Loucy (cell line): ENCODE measurements at regions not wholly inside any gene's neighbourhood (a gene's known extent, or its start where the extent isn't known, plus 50 kb on each side); places are given as distances from the start of the nearest gene placed in this dataset.

ENCODE experiments used
- CTCF ChIP-seq: fragments of 200-600 bp; sonication (generic); conservative IDR thresholded peaks from 2 replicates; pipeline ENCODE4 v1.5.1; 2014; ENCODE audit warnings: mild to moderate bottlenecking, antibody characterized with exemption, low read length
- EZH2phosphoT487 ChIP-seq: fragments of 200-600 bp; IDR thresholded peaks from 2 replicates; pipeline ENCODE4 v1.6.1; 2018; ENCODE audit warnings: antibody characterized with exemption, mild to moderate bottlenecking, moderate library complexity, borderline replicate concordance

GRCh38 chr2:121824264-121824663, 68.8 kb downstream of the TSN start:
- TF ChIP-seq CTCF: no peak
- TF ChIP-seq EZH2phosphoT487: no peak
